GM06990 (cell line): ENCODE measurements at regions not wholly inside any gene's neighbourhood (a gene's known extent, or its start where the extent isn't known, plus 50 kb on each side); places are given as distances from the start of the nearest gene placed in this dataset.

Source experiments
- DNase-seq: peaks from one replicate; pipeline ENCODE4 v3.0.0-alpha.2; 2011; ENCODE audit not compliant: insufficient read length; ENCODE audit errors: extremely low read depth
- H3K27me3 ChIP-seq: replicated peaks from 2 replicates; pipeline ENCODE4 v1.6.0; 2011; ENCODE audit warnings: low read length; ENCODE audit not compliant: control insufficient read depth, insufficient read depth
- H3K36me3 ChIP-seq: 2 replicates; pipeline ENCODE4 v1.5.1; 2011; ENCODE audit warnings: low read length; ENCODE audit not compliant: control insufficient read depth, insufficient read depth
- H3K4me3 ChIP-seq: replicated peaks from 2 replicates; pipeline ENCODE4 v1.5.1; 2011; ENCODE audit warnings: low read depth, mild to moderate bottlenecking, control low read depth, low read length
- CTCF ChIP-seq: IDR thresholded peaks from 2 replicates; pipeline ENCODE4 v1.5.1; 2011; ENCODE audit warnings: low read length, control low read depth, mild to moderate bottlenecking, inconsistent platforms; ENCODE audit not compliant: insufficient read depth, poor library complexity, severe bottlenecking

- Histone ChIP-seq H3K27me3 (no peaks in the 10 kb centered on the region), H3K36me3 (no peaks in the 10 kb centered on the region), H3K4me3 (no peak overlapping the region)
- no peak for TF ChIP-seq CTCF
- DNase-seq, result no peak
Measured at GRCh38 chr2:117704818-117705217, 109.7 kb upstream of the DDX18 start.

- TF ChIP-seq CTCF, result no peak
- Histone ChIP-seq H3K27me3 (no peaks in the 10 kb centered on the region), H3K4me3 (no peak overlapping the region), H3K36me3 (no peaks in the 10 kb centered on the region)
- no peak for DNase-seq
Measured at GRCh38 chr2:117707874-117708273, 106.6 kb upstream of the DDX18 start.

- H3K36me3 ChIP-seq, result no peaks in the 10 kb centered on the region
- DNase-seq, result no peak
Measured at GRCh38 chr2:117712684-117713083, 101.8 kb upstream of the DDX18 start.

GRCh38 chr2:117714110-117714509 lies 100.4 kb upstream of the DDX18 start:
- TF ChIP-seq CTCF, result no peak
- H3K27me3 ChIP-seq, result no peaks in the 10 kb centered on the region

More at GRCh38 chr2:117712684-117713083, 101.8 kb upstream of the DDX18 start:
- TF ChIP-seq CTCF, result no peak
- H3K27me3 ChIP-seq, result no peaks in the 10 kb centered on the region
- no peak overlapping the region for H3K4me3 ChIP-seq

GRCh38 chr2:117714745-117715417 lies 99.6 kb upstream of the DDX18 start:
- no peak for DNase-seq
- no peak for TF ChIP-seq CTCF
- H3K4me3 ChIP-seq, result no peak overlapping the region
- H3K36me3 ChIP-seq, result no peaks in the 10 kb centered on the region
- H3K27me3 ChIP-seq, result no peaks in the 10 kb centered on the region

More at GRCh38 chr2:117714110-117714509, 100.4 kb upstream of the DDX18 start:
- Histone ChIP-seq H3K36me3 (no peaks in the 10 kb centered on the region), H3K4me3 (no peak overlapping the region)
- no peak for DNase-seq

- H3K36me3 ChIP-seq, result no peaks in the 10 kb centered on the region
- no peak for DNase-seq
- H3K27me3 ChIP-seq, result no peaks in the 10 kb centered on the region
- no peak overlapping the region for H3K4me3 ChIP-seq
- TF ChIP-seq CTCF, result no peak
Measured at GRCh38 chr2:117716505-117716904, 98.0 kb upstream of the DDX18 start.
